Activated CD8-positive, alpha-beta memory T cell treated with anti-CD3 and anti-CD28 coated beads, Interleukin-2, amount 50 U/mL, for 4 hours (primary cell): ENCODE measurements at regions not wholly inside any gene's neighbourhood (a gene's known extent, or its start where the extent isn't known, plus 50 kb on each side); places are given as distances from the start of the nearest gene placed in this dataset.
"Not testable (repeated sequence)": the region's sequence is repeated elsewhere in the genome, so short reads cannot be mapped to it uniquely, and the experiment has no call there.

Source experiments
- DNase-seq: peaks from one replicate; pipeline ENCODE4 v3.0.0-alpha.2; 2020

DNA sequence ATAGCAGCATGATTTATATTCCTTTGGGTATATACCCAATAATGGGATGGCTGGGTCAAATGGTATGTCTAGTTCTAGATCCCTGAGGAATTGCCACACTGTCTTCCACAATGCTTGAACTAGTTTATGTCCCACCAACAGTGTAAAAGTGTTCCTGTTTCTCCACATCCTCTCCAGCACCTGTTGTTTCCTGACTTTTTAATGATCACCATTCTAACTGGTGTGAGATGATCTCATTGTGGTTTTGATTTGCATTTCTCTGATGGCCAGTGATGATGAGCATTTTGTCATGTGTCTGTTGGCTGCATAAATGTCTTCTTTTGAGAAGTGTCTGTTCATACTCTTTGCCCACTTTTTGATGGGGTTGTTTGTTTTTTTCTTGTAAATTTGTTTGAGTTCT lies 54.0 kb upstream of the GPR89A start:
- DNase-seq: not testable (repeated sequence)

DNA sequence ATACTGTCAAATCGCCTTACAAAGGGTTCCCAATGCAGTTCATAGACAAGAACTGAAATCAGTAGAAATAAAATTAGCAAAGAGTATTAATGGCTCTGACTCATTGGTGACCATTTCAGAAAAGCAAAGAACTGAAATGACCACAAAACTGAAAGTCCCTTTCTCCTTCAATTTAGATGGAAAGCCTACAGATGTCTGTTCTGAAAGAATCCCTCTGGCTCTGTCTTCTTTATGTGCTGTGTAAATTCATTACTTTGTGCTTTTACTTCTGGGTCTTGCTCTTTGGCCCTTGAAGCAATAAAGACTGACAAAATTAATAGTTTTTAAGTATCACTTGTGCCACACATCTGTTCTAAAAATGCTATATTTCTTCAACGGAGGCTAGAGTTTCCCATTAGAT lies 62.7 kb upstream of the GPR89A start:
- no peak for DNase-seq

DNA sequence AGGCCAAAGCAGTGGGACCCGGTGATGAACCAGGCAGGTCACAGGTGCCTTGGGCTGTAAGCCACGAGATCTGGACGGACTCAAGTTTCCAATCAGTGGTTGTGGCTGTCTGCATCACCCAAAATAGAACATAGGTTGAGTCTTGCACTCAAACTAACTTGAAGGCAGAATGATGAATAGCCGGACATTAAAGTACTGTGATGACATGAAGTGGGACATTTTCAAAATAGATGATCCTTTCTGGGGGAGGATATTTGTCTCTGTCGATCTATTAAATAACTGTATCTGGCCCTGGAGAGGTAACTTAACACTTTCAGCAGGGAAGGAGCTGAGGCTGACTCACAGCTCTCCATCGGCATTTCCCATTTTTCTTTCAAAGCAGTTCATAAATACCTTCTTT lies 66.1 kb upstream of the GPR89A start:
- not testable (repeated sequence) for DNase-seq

DNA sequence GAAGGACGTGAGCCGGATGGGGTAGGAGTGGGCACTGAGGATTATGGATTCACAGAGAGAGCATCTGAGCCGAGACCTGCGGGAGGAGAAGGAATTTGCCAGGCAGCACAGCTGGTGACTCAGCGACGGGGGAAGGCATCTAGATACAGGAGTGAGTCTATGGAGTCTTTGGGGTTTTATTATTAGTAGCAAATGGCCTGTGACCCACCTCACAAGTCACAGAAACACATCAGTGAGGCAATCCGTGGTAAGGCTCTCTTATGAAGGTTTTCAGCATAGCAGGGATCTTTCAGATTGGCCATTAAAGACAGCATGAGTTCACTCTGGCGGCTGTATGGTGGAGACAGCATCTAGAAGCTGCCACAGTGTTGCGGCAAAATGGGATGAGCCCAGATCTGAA lies 66.5 kb upstream of the GPR89A start:
- not testable (repeated sequence) for DNase-seq

DNA sequence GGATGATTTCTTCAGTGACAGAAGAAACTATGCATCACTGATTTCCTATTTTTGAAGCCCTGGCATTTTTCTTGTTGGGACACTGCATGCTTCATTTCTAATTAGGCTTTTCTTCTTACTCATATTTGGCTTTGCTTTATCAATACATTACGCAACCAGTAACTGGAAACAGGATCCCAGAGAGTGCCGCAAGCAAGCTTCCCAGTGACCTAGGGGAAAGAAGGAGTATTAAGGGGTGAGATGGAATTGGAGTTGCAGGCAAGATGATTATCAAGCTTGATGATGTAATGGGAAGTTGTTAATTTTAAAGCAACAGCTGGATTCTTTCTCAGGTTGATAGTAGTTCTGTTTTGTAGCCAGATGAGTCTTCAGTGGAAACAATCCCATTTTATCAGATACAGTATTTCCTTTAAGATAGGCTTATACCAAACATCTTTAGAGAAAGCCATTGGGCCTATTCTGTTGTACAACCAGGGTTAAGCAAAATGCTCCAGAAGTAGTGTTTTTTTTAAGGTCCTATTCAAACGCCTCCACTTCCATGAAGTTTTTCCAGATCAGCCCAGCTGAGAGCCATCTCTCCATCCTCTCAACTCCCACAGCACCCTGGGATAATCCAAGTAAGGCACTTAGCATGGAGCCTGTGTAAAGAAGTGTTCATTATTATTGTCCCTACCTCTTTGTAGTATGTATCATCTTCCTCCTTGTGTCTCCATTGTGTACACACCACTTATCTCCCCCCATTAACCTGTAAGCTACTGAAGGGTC lies 69.5 kb upstream of the GPR89A start:
- DNase-seq: not testable (repeated sequence)

DNA sequence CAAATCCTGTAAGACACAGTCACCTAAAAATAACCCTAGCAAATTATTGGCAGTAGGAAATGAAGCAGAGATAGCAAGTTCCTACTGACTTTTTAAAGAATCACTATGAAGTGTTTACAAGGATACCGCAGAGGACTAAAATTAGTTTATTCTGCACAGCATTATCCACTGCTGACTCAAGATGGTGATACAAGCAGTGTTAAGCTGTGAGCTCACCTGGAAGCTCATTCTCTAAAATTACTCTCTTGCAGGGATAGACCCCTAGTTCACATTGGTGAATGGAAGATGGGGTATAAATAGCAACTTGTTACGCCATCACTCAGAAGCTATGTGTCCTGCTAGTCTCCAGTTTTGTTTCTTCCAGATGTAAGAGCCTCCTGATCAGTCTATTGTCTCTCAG lies 70.8 kb upstream of the GPR89A start:
- not testable (repeated sequence) for DNase-seq

DNA sequence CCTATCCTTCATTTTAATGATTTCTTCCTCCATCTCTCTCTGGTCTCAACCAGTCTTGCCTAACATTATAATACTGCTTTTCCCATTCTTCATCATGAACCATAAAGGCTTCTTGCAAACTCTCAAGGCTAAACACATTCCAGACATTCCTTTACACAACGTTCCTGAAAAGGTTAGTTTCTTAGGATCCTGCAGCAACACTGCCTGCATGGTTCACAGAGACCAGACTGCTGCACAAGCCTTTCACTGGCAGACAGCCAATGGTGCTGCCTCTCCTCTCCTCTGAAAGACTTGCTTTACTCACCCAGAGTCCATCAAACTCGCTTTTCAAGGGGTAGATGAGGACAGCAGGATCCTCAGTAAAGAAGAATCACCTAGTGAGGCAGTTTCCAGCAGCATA lies 72.3 kb upstream of the GPR89A start:
- DNase-seq: not testable (repeated sequence)

DNA sequence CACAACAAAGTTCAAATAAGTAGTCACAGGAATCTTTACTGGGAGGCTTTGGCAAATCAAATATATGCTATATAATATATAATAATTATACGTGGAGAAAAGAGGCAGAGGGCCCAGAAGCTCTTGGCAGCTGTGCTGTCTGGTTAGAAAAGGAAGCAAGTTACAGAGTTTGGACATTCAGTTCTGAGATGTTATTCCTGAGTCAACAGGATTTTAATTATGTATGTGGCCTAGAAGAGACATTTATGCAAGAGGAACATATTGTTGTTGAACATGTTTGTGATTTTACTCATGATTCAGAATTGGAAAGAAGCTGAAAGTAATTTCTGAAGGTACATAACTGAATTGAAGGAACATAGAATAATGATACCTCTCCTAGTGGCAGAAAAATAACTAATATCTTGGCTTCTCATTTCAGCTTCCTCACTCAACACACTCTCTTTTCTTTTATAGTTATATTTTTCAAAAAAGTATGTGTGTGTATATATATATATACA lies 79.7 kb upstream of the GPR89A start:
- DNase-seq: not testable (repeated sequence)

DNA sequence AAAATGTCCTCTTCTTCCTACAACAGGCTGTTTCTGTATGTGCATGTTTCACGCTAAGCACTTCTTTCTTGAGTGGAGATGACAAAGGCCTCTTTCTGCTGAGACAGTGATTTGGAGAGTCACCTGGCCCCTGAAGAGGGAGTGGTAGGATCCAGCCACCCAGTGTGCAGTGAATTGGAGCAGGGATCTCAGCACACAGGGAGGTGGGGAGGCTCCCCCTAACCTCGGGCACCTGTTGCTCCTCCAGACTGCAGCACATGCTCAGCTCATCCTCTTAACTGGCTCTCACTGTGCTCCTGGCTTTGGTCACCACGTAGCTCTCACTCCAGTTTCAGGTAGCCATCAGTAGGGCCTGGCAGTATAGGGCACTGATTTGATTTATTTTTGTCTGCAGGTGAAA lies 87.6 kb upstream of the GPR89A start:
- DNase-seq: not testable (repeated sequence)

DNA sequence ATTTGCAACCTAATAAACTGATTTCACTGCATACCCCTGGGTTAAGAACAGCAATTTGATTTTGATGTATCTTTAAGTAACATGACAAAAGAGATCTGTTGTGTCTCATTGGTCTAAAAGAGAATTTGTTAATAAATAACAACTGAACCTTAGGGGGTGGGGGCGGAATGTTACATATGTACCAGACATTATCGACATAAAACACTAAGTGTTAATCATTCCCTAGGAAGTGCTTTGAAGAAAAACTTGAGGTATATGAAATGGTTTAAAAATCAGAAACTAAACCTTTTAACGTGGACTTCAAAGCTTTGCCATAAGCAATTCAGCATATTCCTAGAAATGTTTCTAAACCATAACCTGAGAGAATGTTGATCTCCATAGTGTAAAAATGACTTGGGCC lies 88.5 kb upstream of the GPR89A start:
- DNase-seq: not testable (repeated sequence)

DNA sequence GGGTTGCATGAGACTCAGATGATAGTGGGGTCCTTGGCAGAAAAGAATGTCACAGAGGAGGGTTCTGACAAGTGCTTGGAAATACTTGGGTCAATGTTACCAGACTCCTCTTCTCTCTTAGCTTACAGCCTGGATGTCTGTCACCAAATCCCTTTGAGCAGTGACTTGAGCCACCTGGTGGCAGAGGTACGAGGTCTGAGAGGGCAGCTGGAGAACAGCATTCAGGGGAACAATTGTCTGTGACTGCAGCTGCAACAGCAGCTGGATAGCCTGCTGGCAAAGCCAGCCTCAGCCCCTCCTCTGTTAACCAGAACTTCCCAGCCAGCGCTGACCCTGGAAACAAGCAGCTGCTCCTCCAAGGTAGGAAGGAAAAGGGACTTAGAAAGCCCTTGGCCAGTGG lies 87.6 kb upstream of the NBPF20 start:
- DNase-seq: peak; percentile 14

DNA sequence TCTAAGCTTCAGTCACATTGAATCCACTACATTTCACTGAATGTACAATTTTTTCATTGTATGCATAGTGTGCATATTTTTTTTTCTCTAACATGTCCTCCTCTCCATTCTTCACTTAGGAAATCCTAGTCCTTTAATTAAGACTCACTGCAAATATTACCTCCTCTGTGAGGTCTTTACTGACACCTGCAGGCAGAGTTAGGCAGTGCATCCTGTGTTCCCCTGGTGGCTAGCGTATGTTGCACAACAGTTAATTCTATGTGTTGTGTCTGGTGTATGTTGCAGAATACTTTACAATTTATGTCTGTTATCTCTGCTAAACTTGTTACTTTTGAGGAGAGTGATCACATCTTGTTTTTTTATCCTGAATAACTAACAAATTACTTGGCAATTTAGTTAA lies 82.7 kb upstream of the NBPF20 start:
- DNase-seq: not testable (repeated sequence)

DNA sequence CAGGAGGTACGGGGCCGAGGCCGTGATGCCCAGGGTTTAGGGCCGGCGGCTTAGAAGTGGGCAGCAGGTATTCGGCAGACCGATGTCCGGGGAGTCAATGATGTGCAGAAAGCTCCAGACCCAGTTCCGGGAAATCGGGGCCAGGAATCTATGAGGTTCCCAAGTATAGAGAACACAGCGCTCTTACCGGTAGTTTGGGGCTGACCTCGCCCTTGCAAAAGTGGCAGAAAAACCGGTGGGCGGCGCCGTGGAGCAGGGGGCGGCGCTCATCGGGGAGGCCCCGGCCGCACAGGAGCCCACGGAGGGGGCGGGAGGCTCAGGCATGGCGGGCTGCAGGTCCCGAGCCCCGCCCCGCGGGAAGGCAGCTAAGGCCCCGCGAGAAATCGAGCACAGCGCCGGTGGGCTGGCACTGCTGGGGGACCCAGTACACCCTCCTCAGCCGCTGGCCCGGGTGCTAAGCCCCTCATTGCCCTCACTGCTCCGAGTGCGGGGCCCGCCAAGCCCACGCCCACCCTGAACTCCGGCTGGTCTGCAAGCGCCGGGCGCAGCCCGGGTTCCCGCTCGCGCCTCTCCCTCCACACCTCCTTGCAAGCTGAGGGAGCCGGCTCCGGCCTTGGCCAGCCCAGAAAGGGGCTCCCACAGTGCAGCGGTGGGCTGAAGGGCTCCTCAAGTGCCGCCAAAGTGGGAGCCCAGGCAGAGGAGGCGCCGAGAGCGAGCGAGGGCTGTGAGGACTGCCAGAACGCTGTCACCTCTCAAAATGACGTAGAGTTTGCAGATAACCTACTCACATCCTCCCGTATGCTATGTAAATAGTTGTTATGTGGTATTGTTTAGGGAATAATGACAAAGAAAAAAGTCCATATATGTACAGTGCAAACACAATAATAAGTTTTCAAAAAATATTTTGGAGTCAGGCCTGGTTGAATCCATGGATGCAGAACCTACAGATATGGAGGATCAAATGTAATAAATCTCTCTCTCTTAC lies 80.6 kb upstream of the NBPF20 start:
- DNase-seq: not testable (repeated sequence)

DNA sequence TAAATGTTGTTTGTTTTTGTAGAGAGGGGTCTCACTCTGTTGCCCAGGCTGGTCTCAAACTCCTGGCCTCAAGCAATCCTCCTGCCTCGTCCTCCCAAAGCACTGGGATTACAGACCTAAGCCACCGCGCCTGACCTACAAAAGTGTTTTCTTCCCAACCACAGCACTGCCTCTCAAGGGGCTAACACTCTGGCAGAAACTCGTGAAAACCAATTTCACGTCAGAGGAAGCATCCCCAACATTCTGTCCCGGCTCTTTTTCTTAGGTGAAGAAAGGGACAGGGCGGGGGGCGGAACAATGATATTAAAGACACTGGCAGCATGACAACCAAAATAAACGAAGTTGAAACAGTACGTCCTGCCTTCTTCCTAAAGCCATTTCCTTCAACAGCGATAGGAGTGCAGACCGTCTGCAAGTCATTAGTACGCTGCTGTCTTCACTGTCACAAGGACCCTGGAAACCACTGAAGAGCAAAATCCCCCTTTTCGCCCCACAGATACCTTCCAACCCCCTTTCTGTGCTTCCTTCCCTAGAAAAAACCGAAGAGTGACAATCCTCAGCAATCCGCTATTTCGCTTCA lies 79.5 kb upstream of the NBPF20 start:
- DNase-seq: not testable (repeated sequence)

DNA sequence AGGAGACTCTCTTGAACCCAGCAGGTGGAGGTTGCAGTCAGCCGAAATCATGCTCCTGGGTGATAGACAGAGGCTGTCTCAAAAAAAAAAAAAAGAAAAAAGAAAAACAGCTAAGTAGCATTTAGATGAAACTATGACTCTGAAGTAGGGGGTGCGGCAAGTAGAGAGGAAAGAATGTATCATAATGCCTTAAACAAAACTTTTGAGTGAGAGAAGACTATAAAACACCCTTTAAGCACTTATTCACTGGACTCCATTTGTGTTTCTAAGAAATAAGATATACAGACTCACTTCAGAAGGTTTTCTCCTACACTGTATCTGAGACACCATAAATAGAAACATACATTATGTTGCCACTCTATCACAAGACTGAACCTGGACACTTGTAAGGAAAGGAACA lies 78.9 kb upstream of the NBPF20 start:
- not testable (repeated sequence) for DNase-seq

DNA sequence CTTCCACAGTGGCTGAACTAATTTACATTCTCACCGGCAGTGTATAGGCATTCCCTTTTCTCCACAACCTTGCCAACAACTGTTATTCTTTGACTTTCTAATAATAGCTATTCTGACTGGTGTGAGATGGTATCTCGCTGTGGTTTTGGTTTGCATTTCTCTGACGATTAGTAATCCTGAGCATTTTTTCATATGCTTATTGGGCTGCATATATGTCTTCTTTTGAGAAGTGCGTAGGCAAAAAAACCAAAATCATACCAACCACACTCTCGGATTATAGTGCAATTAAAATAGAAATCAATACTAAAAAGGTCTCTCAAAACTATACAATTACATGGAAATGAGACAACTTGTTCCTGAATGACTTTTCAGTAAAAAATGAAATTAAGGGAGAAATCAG lies 74.8 kb upstream of the NBPF20 start:
- DNase-seq: not testable (repeated sequence)

DNA sequence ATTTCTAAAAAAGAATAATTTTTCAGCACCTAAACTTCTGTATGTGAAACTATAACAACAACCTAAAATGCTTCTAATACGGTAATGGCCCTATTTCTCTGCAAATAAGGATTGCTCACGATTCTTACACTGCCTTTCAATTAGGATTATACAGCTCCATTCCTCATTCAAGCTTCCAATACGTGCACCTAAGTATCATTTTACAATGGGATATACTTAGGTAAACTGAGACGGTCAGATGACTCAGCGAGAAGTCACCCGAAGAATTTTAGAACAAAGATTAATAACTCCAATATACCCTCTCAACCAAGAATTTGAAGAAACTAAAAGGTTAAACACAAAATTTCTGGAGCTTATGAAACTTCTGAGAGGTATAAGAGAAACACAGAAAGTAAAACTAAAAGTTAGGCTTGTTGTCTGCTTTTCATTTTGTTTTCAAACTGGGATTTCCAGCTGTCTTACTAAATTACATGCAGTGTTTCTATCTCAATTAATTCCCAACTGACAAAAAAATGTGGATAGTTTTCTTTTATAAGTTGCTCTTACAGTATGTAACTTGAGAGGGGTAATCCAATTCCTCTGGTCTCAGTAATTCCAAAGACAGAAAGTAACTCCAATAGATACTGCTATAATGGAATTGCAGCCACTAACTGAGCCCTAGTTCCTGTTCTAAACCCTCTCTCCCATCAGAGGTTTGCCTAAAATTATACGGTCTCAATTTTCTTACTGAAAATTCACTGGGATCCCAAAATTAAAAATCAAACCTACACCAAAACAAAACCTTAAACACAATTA lies 69.9 kb upstream of the NBPF20 start:
- not testable (repeated sequence) for DNase-seq

DNA sequence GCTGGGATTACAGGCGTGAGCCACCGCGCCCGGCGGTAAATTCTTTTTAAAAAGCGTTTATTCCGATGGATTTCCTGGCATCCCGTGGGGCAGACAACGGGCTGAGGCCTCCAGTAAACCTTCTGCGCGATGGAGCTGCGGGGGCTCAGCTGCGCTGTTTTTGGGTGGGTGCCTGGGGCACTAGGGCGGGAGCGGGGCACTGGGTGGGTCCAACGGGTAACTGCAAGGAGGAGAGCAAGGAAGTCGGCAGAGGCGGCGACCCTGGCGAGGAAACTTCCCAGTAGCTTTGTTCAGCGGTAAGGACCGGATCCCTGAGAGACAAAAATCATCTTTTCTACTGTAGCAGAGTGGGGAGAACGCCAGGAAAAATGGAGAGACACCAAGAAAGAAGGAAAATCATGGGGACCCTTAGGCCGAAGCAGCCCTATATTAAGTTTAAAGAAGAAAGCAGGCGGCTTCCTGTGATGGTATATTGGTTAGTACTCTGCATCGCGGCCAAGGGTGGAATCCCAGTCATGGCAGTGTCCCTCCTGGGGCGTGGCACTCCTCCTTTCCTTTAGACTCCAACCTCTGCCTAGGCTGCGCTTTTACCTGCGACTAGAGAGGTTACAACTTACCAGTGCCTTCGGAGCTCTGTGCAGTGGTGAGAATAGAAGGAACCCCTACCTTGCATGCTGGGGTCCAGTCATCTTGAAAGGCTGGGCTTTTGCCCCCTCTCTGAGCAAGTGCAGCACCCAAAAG lies 63.0 kb upstream of the NBPF20 start:
- DNase-seq: not testable (repeated sequence)

DNA sequence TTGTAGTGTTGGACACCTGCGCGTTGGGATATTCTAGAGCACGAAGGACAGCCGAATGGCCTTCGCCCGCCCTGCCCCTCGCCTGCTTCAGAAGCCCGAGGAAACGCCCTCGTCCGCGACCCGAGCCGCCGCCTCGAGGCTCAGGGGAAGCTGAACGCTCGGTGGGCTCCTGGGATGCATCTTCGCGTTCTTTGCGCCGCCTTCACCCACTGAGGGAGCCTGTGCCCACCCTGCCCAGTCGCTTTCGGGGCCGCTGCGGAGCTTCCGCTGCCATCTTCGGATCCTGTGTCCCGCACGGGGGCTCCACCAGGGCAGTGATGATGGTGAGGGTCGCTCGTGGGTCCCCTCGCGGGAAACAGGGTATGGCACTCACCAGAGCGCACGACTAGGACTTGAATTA lies 61.8 kb upstream of the NBPF20 start:
- DNase-seq: not testable (repeated sequence)

DNA sequence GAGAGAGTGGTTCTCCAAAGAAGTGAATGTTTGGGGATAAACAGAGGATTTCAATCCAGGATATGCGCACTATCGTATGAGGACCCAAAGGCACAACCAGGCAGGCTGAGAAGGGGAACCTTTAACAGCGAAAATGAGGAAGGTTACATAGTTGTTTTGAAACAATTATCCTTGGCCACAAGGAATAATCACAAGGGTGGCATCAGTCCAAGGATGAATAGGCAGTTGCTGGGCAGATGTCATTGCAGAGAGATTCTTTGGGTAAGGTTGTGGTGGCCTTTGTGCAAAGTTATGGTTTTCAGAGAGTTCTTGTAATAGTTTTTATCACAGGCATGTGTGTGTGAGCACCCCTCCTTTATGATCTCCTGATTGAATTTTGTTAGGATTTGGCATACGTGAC lies 58.9 kb upstream of the NBPF20 start:
- DNase-seq: not testable (repeated sequence)

DNA sequence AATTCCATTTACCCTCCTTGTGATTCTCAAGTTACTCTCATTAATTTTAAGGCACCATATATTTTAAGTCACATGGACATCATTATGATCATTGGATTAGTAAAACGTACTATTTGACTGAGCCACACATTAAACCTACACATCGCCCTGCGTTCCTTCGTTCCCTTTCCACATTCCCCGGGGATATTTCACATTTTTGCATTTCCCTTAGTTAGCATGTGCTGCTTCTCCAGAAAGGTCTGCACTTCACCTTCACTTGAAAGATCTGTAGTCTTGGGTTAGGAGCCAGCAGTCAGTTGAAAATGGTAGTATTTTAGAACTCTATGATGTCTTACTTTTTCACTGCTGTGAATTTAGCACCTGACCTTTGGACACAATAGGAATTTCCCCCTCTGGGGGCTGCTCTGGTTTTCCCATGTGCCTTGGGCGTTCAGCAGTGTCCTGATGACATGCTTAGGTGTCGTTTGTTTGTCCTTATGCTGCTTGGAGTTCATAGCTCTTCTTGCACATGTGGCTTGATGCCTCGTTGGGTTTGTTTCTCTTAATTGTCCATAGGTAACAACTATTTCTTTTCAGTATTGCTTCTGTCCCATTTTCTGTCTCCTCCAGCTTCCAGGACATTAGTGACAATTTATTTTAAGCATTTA lies 56.9 kb upstream of the NBPF20 start:
- not testable (repeated sequence) for DNase-seq
